ENCODE measurements at regions not wholly inside any gene's neighbourhood (a gene's known extent, or its start where the extent isn't known, plus 50 kb on each side); places are given as distances from the start of the nearest gene placed in this dataset.

DNA sequence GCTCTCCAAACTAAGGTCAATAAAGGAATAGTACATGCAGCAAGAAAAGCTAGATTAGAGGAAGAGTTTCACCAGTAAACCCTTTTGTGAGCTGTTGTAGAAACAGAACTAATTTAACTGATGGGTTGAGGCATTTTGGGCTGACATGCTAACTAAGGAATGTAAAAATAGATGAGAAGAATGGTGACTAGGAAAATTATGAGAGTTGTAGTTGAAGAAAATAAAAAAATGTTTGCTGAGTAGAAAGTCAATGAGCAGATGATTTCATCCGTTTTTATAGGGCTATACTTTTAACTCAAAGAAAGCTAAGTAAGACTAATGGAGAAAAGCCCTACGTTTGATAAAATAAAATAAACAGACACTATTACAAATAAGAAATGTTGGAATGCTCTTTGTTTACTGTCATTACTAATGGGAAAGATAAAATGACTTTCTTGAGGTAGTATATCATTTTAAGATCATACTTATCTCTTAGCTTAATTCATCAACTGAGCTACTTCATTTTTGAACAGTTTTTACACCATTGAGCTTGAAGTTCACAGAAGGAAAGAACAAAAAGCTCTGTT is 209.4 kb upstream of the DPH6 start:
- no peak for TF ChIP-seq POLR2A (IDR thresholded peaks at IDR 0.05)
- TF ChIP-seq, protein P1, sequence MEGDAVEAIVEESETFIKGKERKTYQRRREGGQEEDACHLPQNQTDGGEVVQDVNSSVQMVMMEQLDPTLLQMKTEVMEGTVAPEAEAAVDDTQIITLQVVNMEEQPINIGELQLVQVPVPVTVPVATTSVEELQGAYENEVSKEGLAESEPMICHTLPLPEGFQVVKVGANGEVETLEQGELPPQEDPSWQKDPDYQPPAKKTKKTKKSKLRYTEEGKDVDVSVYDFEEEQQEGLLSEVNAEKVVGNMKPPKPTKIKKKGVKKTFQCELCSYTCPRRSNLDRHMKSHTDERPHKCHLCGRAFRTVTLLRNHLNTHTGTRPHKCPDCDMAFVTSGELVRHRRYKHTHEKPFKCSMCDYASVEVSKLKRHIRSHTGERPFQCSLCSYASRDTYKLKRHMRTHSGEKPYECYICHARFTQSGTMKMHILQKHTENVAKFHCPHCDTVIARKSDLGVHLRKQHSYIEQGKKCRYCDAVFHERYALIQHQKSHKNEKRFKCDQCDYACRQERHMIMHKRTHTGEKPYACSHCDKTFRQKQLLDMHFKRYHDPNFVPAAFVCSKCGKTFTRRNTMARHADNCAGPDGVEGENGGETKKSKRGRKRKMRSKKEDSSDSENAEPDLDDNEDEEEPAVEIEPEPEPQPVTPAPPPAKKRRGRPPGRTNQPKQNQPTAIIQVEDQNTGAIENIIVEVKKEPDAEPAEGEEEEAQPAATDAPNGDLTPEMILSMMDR (IDR thresholded peaks at IDR 0.05): no peak

Measured in gastroesophageal sphincter (tissue), 3 donors.